Vagina (tissue), 2 donors: ENCODE measurements at regions not wholly inside any gene's neighbourhood (a gene's known extent, or its start where the extent isn't known, plus 50 kb on each side); places are given as distances from the start of the nearest gene placed in this dataset.

Experiments used
- POLR2A ChIP-seq, 2 donors: fragments of 450-650 bp; IDR thresholded peaks; one replicate each; pipeline ENCODE4 v1.6.1; 2017; ENCODE audit warnings: antibody characterized with exemption in 2 of 2, mild to moderate bottlenecking in 2 of 2, moderate library complexity in 2 of 2
- POLR2AphosphoS5 ChIP-seq, 2 donors: sonication (generic); formaldehyde crosslinking; IDR thresholded peaks; one replicate each; pipeline ENCODE4 v1.9.0; 2017; ENCODE audit warnings: antibody characterized with exemption in 2 of 2, mild to moderate bottlenecking in 2 of 2, low read depth in 1 of 2; ENCODE audit not compliant: insufficient read depth in 1 of 2
- TF ChIP-seq, protein P1 (sequence below), 3 experiments: fragments of 450-650 bp in 2 of 3; fragments of 200-600 bp in 1 of 3; sonication (generic) in 1 of 3; IDR thresholded peaks; one replicate each; pipeline ENCODE4 v1.5.1; 2017 to 2019; ENCODE audit warnings: antibody characterized with exemption in 3 of 3, mild to moderate bottlenecking in 2 of 3, moderate library complexity in 2 of 3

DNA sequence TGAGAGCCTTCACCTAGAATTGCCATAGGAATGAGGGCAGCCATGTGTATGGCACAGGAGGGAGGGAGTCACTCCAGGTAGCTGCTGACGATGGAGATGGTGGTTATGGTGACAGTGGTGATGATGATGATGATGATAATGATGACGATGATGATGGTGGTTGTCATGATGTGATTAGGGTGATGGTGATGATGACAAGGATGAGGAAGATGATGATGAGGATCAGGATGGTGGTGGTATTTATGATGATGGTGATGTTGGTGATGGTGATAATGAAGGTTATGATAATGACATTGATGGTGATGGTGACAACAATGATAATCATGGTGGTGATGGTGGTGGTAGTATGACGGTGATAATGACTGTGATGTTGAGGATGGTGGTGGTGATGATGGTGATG lies 1130.5 kb downstream of the BRD1 start:
- TF ChIP-seq POLR2A (IDR thresholded peaks at IDR 0.05): no peak
- TF ChIP-seq, protein P1, sequence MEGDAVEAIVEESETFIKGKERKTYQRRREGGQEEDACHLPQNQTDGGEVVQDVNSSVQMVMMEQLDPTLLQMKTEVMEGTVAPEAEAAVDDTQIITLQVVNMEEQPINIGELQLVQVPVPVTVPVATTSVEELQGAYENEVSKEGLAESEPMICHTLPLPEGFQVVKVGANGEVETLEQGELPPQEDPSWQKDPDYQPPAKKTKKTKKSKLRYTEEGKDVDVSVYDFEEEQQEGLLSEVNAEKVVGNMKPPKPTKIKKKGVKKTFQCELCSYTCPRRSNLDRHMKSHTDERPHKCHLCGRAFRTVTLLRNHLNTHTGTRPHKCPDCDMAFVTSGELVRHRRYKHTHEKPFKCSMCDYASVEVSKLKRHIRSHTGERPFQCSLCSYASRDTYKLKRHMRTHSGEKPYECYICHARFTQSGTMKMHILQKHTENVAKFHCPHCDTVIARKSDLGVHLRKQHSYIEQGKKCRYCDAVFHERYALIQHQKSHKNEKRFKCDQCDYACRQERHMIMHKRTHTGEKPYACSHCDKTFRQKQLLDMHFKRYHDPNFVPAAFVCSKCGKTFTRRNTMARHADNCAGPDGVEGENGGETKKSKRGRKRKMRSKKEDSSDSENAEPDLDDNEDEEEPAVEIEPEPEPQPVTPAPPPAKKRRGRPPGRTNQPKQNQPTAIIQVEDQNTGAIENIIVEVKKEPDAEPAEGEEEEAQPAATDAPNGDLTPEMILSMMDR (IDR thresholded peaks at IDR 0.05): no peak
- no peak for TF ChIP-seq POLR2AphosphoS5 (IDR thresholded peaks at IDR 0.05; ENCODE audit: insufficient read depth in 1 of 2, low read depth in 1 of 2)
